CD4-positive, CD25-positive, alpha-beta regulatory T cell (primary cell): ENCODE measurements at regions not wholly inside any gene's neighbourhood (a gene's known extent, or its start where the extent isn't known, plus 50 kb on each side); places are given as distances from the start of the nearest gene placed in this dataset.

Experiments used
- ATAC-seq, 2 donors: fragments of 150-1000 bp; cut with Tn5 transposase; one replicate each; pipeline ENCODE4 v1.10.0; 2021; ENCODE audit warnings: low read depth in 2 of 2, moderate number of reproducible peaks in 2 of 2, moderate library complexity in 1 of 2
- DNase-seq, 3 donors: peaks; one replicate each; pipeline versions ENCODE4 v3.0.0 to v3.0.0-alpha.2; 2012 to 2022; ENCODE audit warnings: mixed read lengths in 1 of 3
- H3K27ac ChIP-seq: one replicate; pipeline ENCODE4 v1.7.0; 2013; ENCODE audit warnings: mild to moderate bottlenecking, low read length; ENCODE audit not compliant: insufficient read depth, poor library complexity, severe bottlenecking
- H3K27me3 ChIP-seq: one replicate; pipeline ENCODE4 v1.7.0; 2013; ENCODE audit warnings: low read length; ENCODE audit not compliant: control insufficient read depth, insufficient read depth
- H3K36me3 ChIP-seq: one replicate; pipeline ENCODE4 v1.7.0; 2013; ENCODE audit warnings: mild to moderate bottlenecking, low read length, moderate library complexity; ENCODE audit not compliant: control insufficient read depth, insufficient read depth
- H3K4me1 ChIP-seq: 2 replicates; pipeline ENCODE4 v1.7.0; 2013; ENCODE audit warnings: mild to moderate bottlenecking, low read length; ENCODE audit not compliant: insufficient read depth, control insufficient read depth, poor library complexity, severe bottlenecking
- H3K4me3 ChIP-seq: one replicate; pipeline ENCODE4 v1.7.0; 2013; ENCODE audit warnings: low read depth, mild to moderate bottlenecking, low read length, moderate library complexity
- H3K9me3 ChIP-seq, 2 experiments: 1 replicate in 1 of 2; 2 replicates in 1 of 2; pipeline ENCODE4 v1.7.0; 2013; ENCODE audit warnings: low read length in 2 of 2, mild to moderate bottlenecking in 1 of 2, moderate library complexity in 1 of 2; ENCODE audit not compliant: control insufficient read depth in 2 of 2
- H3K27ac Mint-ChIP-seq, 3 donors: one replicate each; pipeline ENCODE4 v1.8.0; 2020 to 2022; ENCODE audit warnings: mild to moderate bottlenecking in 3 of 3, mixed read lengths in 3 of 3, moderate library complexity in 2 of 3
- H3K27me3 Mint-ChIP-seq: one replicate; pipeline ENCODE4 v1.8.0; 2022; ENCODE audit warnings: mild to moderate bottlenecking, mixed read lengths
- H3K36me3 Mint-ChIP-seq: one replicate; pipeline ENCODE4 v1.8.0; 2020; ENCODE audit warnings: mixed read lengths
- H3K4me1 Mint-ChIP-seq, 4 donors: one replicate each; pipeline ENCODE4 v1.8.0; 2020 to 2022; ENCODE audit warnings: mixed read lengths in 4 of 4, mild to moderate bottlenecking in 1 of 4
- H3K4me3 Mint-ChIP-seq, 4 donors: one replicate each; pipeline ENCODE4 v1.8.0; 2020 to 2022; ENCODE audit warnings: mild to moderate bottlenecking in 4 of 4, mixed read lengths in 4 of 4, moderate library complexity in 3 of 4
- H3K9me3 Mint-ChIP-seq, 7 donors: one replicate each; pipeline ENCODE4 v1.8.0; 2020 to 2022; ENCODE audit warnings: mixed read lengths in 7 of 7, mild to moderate bottlenecking in 3 of 7, moderate library complexity in 2 of 7

- no peaks in the 10 kb centered on the region for H3K27me3 Mint-ChIP-seq
- no peak overlapping the region for H3K4me3 ChIP-seq
- DNase-seq, result no peak
- no peak overlapping the region for H3K27ac Mint-ChIP-seq
- no peaks in the 10 kb centered on the region for H3K9me3 ChIP-seq
- H3K9me3 Mint-ChIP-seq, result peaks cover 0 to 3% (median 0%) of the 10 kb centered on the region in 7 donors
- H3K4me1 ChIP-seq, result no peaks in the 10 kb centered on the region
- H3K27me3 ChIP-seq, result no peaks in the 10 kb centered on the region
- H3K4me3 Mint-ChIP-seq, result no peak overlapping the region
- H3K4me1 Mint-ChIP-seq, result no peaks in the 10 kb centered on the region
- no peak for ATAC-seq
- no peaks in the 10 kb centered on the region for H3K36me3 Mint-ChIP-seq
- no peak overlapping the region for H3K27ac ChIP-seq
- no peaks in the 10 kb centered on the region for H3K36me3 ChIP-seq
These were observed 232.3 kb upstream of the STAC start for GRCh38 chr3:36147934-36148558.

- Histone ChIP-seq H3K27ac (no peak overlapping the region), H3K9me3 (no peaks in the 10 kb centered on the region), H3K4me3 (no peak overlapping the region), H3K4me1 (no peaks in the 10 kb centered on the region), H3K27me3 (no peaks in the 10 kb centered on the region), H3K36me3 (no peaks in the 10 kb centered on the region)
- Mint-ChIP-seq H3K27ac (no peak overlapping the region), H3K9me3 (peaks cover 0 to 3% (median 0%) of the 10 kb centered on the region in 7 donors), H3K4me1 (no peaks in the 10 kb centered on the region), H3K4me3 (no peak overlapping the region), H3K27me3 (no peaks in the 10 kb centered on the region), H3K36me3 (no peaks in the 10 kb centered on the region)
- ATAC-seq (no peak), DNase-seq (no peak)
These were observed 230.8 kb upstream of the STAC start for GRCh38 chr3:36149447-36149865.

- H3K36me3 Mint-ChIP-seq, result no peaks in the 10 kb centered on the region
- no peaks in the 10 kb centered on the region for H3K4me1 Mint-ChIP-seq
- no peak overlapping the region for H3K27ac Mint-ChIP-seq
- no peak overlapping the region for H3K4me3 ChIP-seq
- DNase-seq (no peak), ATAC-seq (no peak)
- no peaks in the 10 kb centered on the region for H3K9me3 ChIP-seq
- no peaks in the 10 kb centered on the region for H3K27me3 Mint-ChIP-seq
- no peaks in the 10 kb centered on the region for H3K27me3 ChIP-seq
- H3K4me3 Mint-ChIP-seq, result no peak overlapping the region
- H3K4me1 ChIP-seq, result no peaks in the 10 kb centered on the region
- no peak overlapping the region for H3K27ac ChIP-seq
- H3K36me3 ChIP-seq, result no peaks in the 10 kb centered on the region
- H3K9me3 Mint-ChIP-seq, result peaks cover 0 to 2% (median 0%) of the 10 kb centered on the region in 7 donors
These were observed 224.8 kb upstream of the STAC start for GRCh38 chr3:36155515-36155914.

GRCh38 chr3:36164400-36164799 lies 215.9 kb upstream of the STAC start:
- no peak for ATAC-seq
- H3K4me1 ChIP-seq, result no peaks in the 10 kb centered on the region
- no peaks in the 10 kb centered on the region for H3K9me3 ChIP-seq
- Mint-ChIP-seq H3K27me3 (no peaks in the 10 kb centered on the region), H3K4me1 (no peaks in the 10 kb centered on the region), H3K4me3 (no peak overlapping the region), H3K9me3 (peaks cover 0 to 4% (median 0%) of the 10 kb centered on the region in 7 donors), H3K27ac (no peak overlapping the region), H3K36me3 (no peaks in the 10 kb centered on the region)
- H3K27ac ChIP-seq, result no peak overlapping the region
- H3K4me3 ChIP-seq, result no peak overlapping the region
- DNase-seq, result no peak
- no peaks in the 10 kb centered on the region for H3K36me3 ChIP-seq
- H3K27me3 ChIP-seq, result no peaks in the 10 kb centered on the region

GRCh38 chr3:36165509-36166290 lies 214.6 kb upstream of the STAC start:
- Histone ChIP-seq H3K4me1 (no peaks in the 10 kb centered on the region), H3K27me3 (no peaks in the 10 kb centered on the region), H3K4me3 (no peak overlapping the region), H3K9me3 (no peaks in the 10 kb centered on the region), H3K36me3 (no peaks in the 10 kb centered on the region), H3K27ac (no peak overlapping the region)
- H3K9me3 Mint-ChIP-seq, result peaks cover 0 to 4% (median 0%) of the 10 kb centered on the region in 7 donors
- no peak overlapping the region for H3K27ac Mint-ChIP-seq
- DNase-seq (no peak), ATAC-seq (no peak)
- H3K4me3 Mint-ChIP-seq, result no peak overlapping the region
- H3K36me3 Mint-ChIP-seq, result no peaks in the 10 kb centered on the region
- H3K4me1 Mint-ChIP-seq, result no peaks in the 10 kb centered on the region
- no peaks in the 10 kb centered on the region for H3K27me3 Mint-ChIP-seq

- Mint-ChIP-seq H3K36me3 (no peaks in the 10 kb centered on the region), H3K4me3 (no peak overlapping the region), H3K4me1 (no peaks in the 10 kb centered on the region), H3K27ac (no peak overlapping the region), H3K27me3 (no peaks in the 10 kb centered on the region), H3K9me3 (peaks cover 0 to 5% (median 0%) of the 10 kb centered on the region in 7 donors)
- ATAC-seq, result no peak
- H3K4me3 ChIP-seq, result no peak overlapping the region
- H3K4me1 ChIP-seq, result no peaks in the 10 kb centered on the region
- no peaks in the 10 kb centered on the region for H3K36me3 ChIP-seq
- no peak overlapping the region for H3K27ac ChIP-seq
- DNase-seq, result no peak
- H3K27me3 ChIP-seq, result no peaks in the 10 kb centered on the region
- H3K9me3 ChIP-seq, result no peaks in the 10 kb centered on the region
These were observed 213.8 kb upstream of the STAC start for GRCh38 chr3:36166477-36166876.

GRCh38 chr3:36172699-36173098 lies 207.6 kb upstream of the STAC start:
- H3K4me3 ChIP-seq, result no peak overlapping the region
- Mint-ChIP-seq H3K9me3 (peaks cover 0 to 12% (median 0%) of the 10 kb centered on the region in 7 donors), H3K27ac (no peak overlapping the region), H3K4me3 (no peak overlapping the region), H3K4me1 (no peaks in the 10 kb centered on the region), H3K27me3 (no peaks in the 10 kb centered on the region), H3K36me3 (no peaks in the 10 kb centered on the region)
- H3K27me3 ChIP-seq, result no peaks in the 10 kb centered on the region
- no peaks in the 10 kb centered on the region for H3K36me3 ChIP-seq
- no peak for ATAC-seq
- H3K9me3 ChIP-seq, result no peaks in the 10 kb centered on the region
- no peak for DNase-seq
- H3K4me1 ChIP-seq, result no peaks in the 10 kb centered on the region
- H3K27ac ChIP-seq, result no peak overlapping the region
